Panc1 (cell line): ENCODE measurements at regions not wholly inside any gene's neighbourhood (a gene's known extent, or its start where the extent isn't known, plus 50 kb on each side); places are given as distances from the start of the nearest gene placed in this dataset.

Experiments used
- ATAC-seq: fragments of 200-7000 bp; cut with Tn5 transposase; 2 replicates; pipeline ENCODE4 v1.9.1; 2020; ENCODE audit warnings: mild to moderate bottlenecking, moderate library complexity
- BruUV-seq: library from RNA; stranded (reverse); fragments of 400-500 nt; replicated peaks from 2 replicates; lab custom pipeline; 2021; lab: Mats Ljungman, UMichigan
- CTCF ChIA-PET: fragments of 300-600 bp; sonication (Branson Sonifier 250); formaldehyde crosslinking; loops from one replicate; lab custom pipeline; 2022; ENCODE audit warnings: antibody characterized with exemption; lab: Charles Lee
- POLR2A ChIA-PET: fragments of 300-600 bp; sonication (Branson Sonifier 250); formaldehyde crosslinking; loops from one replicate; lab custom pipeline; 2022; ENCODE audit warnings: antibody characterized with exemption; lab: Charles Lee
- DNase-seq: peaks from one replicate; pipeline ENCODE4 v3.0.0-alpha.2; 2010; ENCODE audit warnings: low read depth, low spot score
- H3K27ac ChIP-seq: 2 replicates; pipeline ENCODE4 v1.5.1; 2011; ENCODE audit warnings: mild to moderate bottlenecking, low read length, inconsistent platforms
- H3K27me3 ChIP-seq: fragments of 200-500 bp; sonication (Bioruptor generic); 2 replicates; pipeline ENCODE4 v1.6.0; 2014; ENCODE audit warnings: low read length, inconsistent platforms; ENCODE audit not compliant: control insufficient read depth, insufficient read depth
- H3K36me3 ChIP-seq: fragments of 200-500 bp; sonication (Bioruptor generic); 2 replicates; pipeline ENCODE4 v1.5.1; 2014; ENCODE audit warnings: inconsistent platforms, mild to moderate bottlenecking, low read length, moderate library complexity; ENCODE audit not compliant: control insufficient read depth, insufficient read depth
- H3K4me1 ChIP-seq: 2 replicates; pipeline ENCODE4 v1.5.1; 2011; ENCODE audit warnings: inconsistent platforms, mild to moderate bottlenecking, low read length, moderate library complexity; ENCODE audit not compliant: control insufficient read depth, insufficient read depth
- H3K4me3 ChIP-seq, 2 experiments: 2 replicates each; pipeline ENCODE4 v1.5.1; 2011 to 2012; ENCODE audit warnings: low read depth in 2 of 2, low read length in 2 of 2, mild to moderate bottlenecking in 2 of 2, inconsistent platforms in 1 of 2, moderate library complexity in 1 of 2
- H3K9me3 ChIP-seq: fragments of 200-500 bp; sonication (Bioruptor generic); 2 replicates; pipeline ENCODE4 v1.5.1; 2014; ENCODE audit warnings: low read depth, mild to moderate bottlenecking, inconsistent platforms, low read length, moderate library complexity; ENCODE audit not compliant: control insufficient read depth, insufficient read depth
- POLR2AphosphoS5 ChIP-seq: IDR thresholded peaks from 2 replicates; pipeline ENCODE4 v1.6.1; 2012; ENCODE audit warnings: mild to moderate bottlenecking, low read depth, low read length, moderate library complexity
- SIN3A ChIP-seq: IDR thresholded peaks from 2 replicates; pipeline ENCODE4 v1.6.1; 2012; ENCODE audit warnings: low read depth, mild to moderate bottlenecking, low read length, moderate library complexity, borderline replicate concordance; ENCODE audit not compliant: insufficient read depth
- TCF7L2 ChIP-seq: IDR thresholded peaks from 2 replicates; pipeline ENCODE4 v1.6.1; 2011; ENCODE audit warnings: mild to moderate bottlenecking, low read depth, low read length, inconsistent platforms
- in situ Hi-C: cut with HindIII; loops from 2 replicates; pipeline ENCODE4 v1.10.0; 2016; ENCODE audit warnings: low sequenced_read_pairs, low pct_unique_long_range_greater_than_20kb
- intact Hi-C: fragments of 100-400 bp; cut with micrococcal nuclease; formaldehyde crosslinking; loops from one replicate; pipeline ENCODE4 v1.10.0; 2022; ENCODE audit not compliant: unreplicated experiment
- TF ChIP-seq, protein P1 (sequence below), 2 experiments: IDR thresholded peaks; 2 replicates each; pipeline ENCODE4 v1.6.1; 2011 to 2012; ENCODE audit warnings: low read depth in 2 of 2, control low read depth in 1 of 2, low read length in 1 of 2, mild to moderate bottlenecking in 1 of 2, moderate library complexity in 1 of 2; ENCODE audit not compliant: insufficient read depth in 1 of 2
- TF ChIP-seq, protein P2 (sequence below): fragments of 450-650 bp; IDR thresholded peaks from 2 replicates; pipeline ENCODE4 v1.5.1; 2017; ENCODE audit warnings: mild to moderate bottlenecking

DNA sequence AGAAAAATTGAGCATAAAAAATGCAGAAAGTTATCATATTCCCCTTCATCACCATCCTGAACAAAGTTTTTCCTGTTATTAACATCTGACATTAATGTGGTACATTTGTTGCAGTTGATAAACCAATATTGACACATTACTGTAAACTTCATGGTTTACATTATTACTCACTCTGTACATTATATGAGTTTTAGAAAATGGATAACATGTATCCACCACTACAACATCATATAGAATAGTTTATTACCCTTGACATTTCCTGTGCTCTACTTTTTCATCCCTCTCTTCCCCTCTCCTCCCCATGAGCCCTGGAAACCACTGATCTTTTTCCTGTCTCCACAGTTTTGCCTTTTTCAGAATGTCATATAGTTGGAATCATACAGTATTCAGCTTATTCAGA lies 618.6 kb upstream of the TMEFF2 start:
- ATAC-seq (no peak), DNase-seq (no peak)
- no peak for TF ChIP-seq POLR2AphosphoS5
- no peak for TF ChIP-seq SIN3A
- no peak for TF ChIP-seq TCF7L2
- TF ChIP-seq, protein P1, sequence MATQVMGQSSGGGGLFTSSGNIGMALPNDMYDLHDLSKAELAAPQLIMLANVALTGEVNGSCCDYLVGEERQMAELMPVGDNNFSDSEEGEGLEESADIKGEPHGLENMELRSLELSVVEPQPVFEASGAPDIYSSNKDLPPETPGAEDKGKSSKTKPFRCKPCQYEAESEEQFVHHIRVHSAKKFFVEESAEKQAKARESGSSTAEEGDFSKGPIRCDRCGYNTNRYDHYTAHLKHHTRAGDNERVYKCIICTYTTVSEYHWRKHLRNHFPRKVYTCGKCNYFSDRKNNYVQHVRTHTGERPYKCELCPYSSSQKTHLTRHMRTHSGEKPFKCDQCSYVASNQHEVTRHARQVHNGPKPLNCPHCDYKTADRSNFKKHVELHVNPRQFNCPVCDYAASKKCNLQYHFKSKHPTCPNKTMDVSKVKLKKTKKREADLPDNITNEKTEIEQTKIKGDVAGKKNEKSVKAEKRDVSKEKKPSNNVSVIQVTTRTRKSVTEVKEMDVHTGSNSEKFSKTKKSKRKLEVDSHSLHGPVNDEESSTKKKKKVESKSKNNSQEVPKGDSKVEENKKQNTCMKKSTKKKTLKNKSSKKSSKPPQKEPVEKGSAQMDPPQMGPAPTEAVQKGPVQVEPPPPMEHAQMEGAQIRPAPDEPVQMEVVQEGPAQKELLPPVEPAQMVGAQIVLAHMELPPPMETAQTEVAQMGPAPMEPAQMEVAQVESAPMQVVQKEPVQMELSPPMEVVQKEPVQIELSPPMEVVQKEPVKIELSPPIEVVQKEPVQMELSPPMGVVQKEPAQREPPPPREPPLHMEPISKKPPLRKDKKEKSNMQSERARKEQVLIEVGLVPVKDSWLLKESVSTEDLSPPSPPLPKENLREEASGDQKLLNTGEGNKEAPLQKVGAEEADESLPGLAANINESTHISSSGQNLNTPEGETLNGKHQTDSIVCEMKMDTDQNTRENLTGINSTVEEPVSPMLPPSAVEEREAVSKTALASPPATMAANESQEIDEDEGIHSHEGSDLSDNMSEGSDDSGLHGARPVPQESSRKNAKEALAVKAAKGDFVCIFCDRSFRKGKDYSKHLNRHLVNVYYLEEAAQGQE (IDR thresholded peaks at IDR 0.05; ENCODE audit: insufficient read depth in 1 of 2, low read depth in 2 of 2, low read length in 1 of 2): no peak
- TF ChIP-seq, protein P2, sequence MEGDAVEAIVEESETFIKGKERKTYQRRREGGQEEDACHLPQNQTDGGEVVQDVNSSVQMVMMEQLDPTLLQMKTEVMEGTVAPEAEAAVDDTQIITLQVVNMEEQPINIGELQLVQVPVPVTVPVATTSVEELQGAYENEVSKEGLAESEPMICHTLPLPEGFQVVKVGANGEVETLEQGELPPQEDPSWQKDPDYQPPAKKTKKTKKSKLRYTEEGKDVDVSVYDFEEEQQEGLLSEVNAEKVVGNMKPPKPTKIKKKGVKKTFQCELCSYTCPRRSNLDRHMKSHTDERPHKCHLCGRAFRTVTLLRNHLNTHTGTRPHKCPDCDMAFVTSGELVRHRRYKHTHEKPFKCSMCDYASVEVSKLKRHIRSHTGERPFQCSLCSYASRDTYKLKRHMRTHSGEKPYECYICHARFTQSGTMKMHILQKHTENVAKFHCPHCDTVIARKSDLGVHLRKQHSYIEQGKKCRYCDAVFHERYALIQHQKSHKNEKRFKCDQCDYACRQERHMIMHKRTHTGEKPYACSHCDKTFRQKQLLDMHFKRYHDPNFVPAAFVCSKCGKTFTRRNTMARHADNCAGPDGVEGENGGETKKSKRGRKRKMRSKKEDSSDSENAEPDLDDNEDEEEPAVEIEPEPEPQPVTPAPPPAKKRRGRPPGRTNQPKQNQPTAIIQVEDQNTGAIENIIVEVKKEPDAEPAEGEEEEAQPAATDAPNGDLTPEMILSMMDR: no peak

DNA sequence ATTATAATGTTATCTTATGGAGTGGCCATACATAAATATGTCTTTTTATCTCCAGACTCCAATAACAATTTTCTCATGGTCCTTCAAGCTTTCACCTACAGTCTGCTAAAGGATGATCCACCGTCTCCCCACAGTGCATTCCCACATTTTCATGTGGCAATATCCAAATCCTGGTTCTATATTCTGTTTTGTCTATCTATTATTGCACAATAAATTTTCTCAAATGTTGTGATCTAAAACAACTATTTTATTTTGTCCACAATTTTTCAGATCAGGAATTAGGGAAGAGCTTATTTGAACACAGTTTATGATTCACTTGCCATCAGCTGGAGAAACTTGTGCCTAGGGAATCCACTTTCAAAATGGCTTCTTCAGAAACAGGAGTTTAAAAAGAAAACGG lies 614.4 kb upstream of the TMEFF2 start:
- no peaks in the 10 kb centered on the region for H3K36me3 ChIP-seq
- in situ Hi-C loops: no loop called here
- H3K4me3 ChIP-seq: no peak overlapping the region
- H3K27me3 ChIP-seq: no peaks in the 10 kb centered on the region
- no peak for ATAC-seq
- no TSS peak for BruUV-seq
- no peak for DNase-seq
- no peaks in the 10 kb centered on the region for H3K4me1 ChIP-seq
- intact Hi-C loops: no loop called here
- ChIA-PET POLR2A (no interaction called here), CTCF (no interaction called here)
- no peak overlapping the region for H3K27ac ChIP-seq
- TF ChIP-seq SIN3A (no peak), TCF7L2 (no peak), POLR2AphosphoS5 (no peak)
- TF ChIP-seq, protein P1 (IDR thresholded peaks at IDR 0.05; ENCODE audit: insufficient read depth in 1 of 2, low read depth in 2 of 2, low read length in 1 of 2): no peak
- TF ChIP-seq, protein P2: no peak
- H3K9me3 ChIP-seq: peaks cover 12% of the 10 kb centered on the region; the same call in 1 of the 2 replicates

More for the DNA sequence above, 618.6 kb upstream of the TMEFF2 start:
- Histone ChIP-seq H3K9me3 (peaks cover 9% of the 10 kb centered on the region; the same call in 1 of the 2 replicates), H3K4me1 (no peaks in the 10 kb centered on the region), H3K27me3 (no peaks in the 10 kb centered on the region), H3K36me3 (no peaks in the 10 kb centered on the region), H3K27ac (no peak overlapping the region), H3K4me3 (no peak overlapping the region)
- intact Hi-C loops: no loop called here
- CTCF ChIA-PET: no interaction called here
- no TSS peak for BruUV-seq
- POLR2A ChIA-PET: no interaction called here
- in situ Hi-C loops: no loop called here
